ENCODE measurements at regions not wholly inside any gene's neighbourhood (a gene's known extent, or its start where the extent isn't known, plus 50 kb on each side); places are given as distances from the start of the nearest gene placed in this dataset.
"Not testable (repeated sequence)": the region's sequence is repeated elsewhere in the genome, so short reads cannot be mapped to it uniquely, and the experiment has no call there.

DNA sequence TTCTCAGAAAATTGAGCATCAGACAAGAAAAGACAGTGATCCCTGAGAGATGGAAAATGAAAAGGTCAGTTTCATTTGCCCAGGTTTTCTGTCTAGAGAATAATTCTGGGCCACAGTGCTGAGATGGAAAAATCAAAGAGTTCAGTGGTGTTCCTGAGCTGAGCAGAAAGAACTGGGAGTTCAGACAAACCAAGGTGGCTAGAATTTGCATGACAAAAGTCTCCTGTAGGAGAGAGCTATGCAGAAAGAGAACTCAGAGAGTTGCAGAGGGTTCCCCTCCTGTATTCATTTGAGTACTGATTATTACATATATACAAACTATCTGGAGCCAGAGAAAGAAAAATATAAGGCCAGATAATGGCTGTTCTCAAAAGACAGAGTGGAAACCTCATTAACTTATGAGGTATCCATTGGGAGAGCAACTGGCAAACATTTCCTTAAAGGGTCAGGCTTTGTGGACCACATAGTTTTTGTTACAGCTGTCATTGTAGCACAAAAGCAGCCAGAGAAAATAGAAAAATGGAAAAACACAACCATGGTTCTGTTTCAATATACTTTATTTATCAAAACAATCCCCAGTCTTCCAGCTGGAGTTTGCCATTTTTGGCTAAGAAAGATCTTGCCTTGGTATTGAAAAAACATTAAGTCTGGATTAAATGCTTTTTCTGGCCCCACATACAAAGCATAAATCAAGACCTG is 1004.1 kb downstream of the TBL1XR1 start:
- no peak for DNase-seq (ENCODE audit: low spot score)

DNA sequence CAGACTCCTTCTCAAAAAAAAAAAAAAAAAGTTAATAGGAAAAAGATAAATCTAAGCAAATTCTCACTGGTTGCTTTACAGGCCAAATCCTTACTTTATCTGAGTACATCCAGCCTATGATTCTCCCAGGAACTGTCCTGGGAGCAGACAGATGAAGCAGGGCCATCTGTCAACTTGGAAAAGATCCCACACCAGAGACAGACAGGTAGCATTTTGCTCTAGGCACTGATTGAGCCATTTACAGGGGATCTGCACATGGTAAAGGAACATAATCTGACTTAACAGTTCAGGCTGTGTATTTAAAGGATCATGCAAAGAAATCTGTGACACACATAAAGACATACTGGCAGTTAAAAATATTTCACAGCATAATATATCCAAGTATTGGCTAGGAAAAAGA is 1006.5 kb downstream of the TBL1XR1 start:
- no peak for DNase-seq (ENCODE audit: low spot score)

- no peak for DNase-seq (ENCODE audit: low spot score)
Measured at GRCh38 chr3:176183181-176183580, 1014.1 kb downstream of the TBL1XR1 start.

DNA sequence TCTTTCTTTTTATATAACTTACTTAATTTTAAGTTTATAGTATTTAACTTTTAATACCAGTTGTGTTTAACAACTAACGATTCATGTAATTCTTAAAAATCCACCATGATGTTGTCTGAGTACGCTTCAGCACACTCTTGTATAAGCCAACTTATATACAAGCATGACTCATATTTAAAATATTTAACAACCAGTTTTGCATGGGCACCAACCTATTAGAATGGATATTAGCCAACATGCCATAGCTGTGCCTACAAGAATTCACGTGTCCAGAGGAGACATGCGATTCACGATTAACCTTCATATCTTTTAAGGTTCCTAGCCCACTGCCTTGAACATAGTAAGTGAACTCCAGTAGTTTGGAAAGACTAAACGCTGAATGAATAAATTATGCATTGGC is 1023.2 kb downstream of the TBL1XR1 start:
- DNase-seq (ENCODE audit: low spot score), result no peak

DNA sequence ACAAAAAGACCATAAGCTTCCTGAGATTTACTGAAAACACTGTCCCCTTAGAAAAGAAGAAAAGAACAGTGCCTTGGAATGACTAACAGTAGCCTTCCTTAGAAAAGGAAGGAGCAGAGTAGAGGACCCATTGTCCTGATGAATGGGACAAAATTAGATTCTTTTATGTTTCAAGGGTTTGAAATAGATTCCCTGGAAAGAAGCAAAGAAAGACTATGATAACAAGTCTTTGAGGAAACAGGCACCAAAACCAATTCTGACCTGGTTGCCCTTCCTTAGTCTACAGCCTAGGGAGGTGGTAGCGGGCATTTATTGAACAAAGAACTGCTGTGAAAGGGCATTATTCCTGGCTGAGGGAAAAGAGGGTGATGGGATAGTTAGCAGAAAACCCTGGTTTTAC is 1024.8 kb downstream of the TBL1XR1 start:
- DNase-seq (ENCODE audit: low spot score), result no peak

DNA sequence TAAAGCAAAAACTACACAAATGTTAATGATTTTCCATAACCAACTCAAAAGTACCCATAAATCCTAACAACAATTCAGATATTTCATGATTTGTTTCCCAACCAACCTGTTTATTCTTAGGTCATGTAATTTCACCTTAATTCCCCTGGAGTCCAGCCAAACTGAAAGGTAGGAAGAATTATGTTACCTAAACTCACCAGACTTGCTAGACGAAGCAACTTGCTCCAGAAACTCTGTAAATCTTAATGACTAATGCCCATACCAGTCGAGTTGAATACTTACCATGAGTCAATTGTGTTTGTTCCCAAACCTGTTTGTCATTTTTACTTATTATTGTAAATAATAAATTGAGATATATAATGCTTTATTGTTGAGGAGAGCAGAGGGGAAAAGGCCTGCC is 1030.0 kb downstream of the TBL1XR1 start:
- no peak for DNase-seq (ENCODE audit: low spot score)

DNA sequence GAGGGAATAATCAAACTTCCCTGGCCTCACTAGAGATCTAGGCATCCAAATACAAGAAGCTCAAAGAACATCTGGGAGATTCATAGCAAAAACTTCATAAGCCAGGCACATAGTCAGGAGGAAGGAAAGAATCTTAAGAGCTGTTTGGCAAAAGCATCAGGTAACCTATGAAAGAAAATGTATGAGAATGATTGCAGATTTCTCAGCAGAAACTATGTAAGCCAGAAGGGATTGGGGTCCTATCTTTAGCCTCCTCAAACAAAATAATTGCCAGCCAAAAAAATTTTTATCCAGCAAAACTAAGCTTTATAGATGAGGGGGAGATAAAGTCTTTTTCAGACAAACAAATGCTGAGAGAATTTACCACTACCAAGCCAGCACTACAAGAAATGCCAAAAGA is 1036.3 kb downstream of the TBL1XR1 start:
- DNase-seq (ENCODE audit: low spot score), result no peak

- DNase-seq (ENCODE audit: low spot score), result no peak
Measured at GRCh38 chr3:176159796-176160195, 1037.5 kb downstream of the TBL1XR1 start.

DNA sequence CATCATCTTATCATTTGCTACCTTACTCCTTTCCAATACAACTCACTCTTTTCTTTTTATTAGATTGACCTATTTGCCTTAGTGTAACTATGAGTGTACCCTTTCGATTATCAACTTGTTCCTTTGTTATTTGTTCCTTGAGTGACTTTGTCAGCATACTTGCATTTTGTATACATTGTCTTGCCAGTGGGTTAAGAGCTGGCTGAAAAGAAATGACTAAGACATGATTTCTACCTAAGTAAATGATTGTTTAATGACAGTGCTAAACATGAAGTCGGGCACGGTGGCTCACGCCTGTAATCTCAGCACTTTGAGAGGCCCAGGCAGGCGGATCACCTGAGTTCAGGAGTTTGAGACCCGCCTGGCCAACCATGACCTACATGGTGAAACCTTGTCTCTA is 1042.3 kb downstream of the TBL1XR1 start:
- no peak for DNase-seq (ENCODE audit: low spot score)

DNA sequence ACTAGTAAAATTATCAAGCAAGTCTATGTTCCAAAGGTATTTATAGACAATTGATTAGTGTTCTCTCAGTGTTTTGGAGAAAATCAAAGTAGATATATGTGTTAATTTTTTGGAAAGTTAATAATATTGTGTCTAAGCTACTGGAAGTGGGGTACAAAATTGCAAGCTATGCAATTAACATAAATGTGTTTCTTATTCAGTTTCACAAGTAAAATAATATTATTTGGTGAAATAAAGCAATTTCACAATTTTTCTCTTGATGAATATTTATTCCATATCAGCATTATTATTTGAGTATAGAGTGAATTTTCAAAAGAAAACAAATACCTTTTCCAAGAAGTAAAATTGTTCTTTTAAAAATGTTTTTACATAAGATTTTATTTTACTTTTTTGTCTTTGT is 1047.7 kb downstream of the TBL1XR1 start:
- no peak for DNase-seq (ENCODE audit: low spot score)

DNA sequence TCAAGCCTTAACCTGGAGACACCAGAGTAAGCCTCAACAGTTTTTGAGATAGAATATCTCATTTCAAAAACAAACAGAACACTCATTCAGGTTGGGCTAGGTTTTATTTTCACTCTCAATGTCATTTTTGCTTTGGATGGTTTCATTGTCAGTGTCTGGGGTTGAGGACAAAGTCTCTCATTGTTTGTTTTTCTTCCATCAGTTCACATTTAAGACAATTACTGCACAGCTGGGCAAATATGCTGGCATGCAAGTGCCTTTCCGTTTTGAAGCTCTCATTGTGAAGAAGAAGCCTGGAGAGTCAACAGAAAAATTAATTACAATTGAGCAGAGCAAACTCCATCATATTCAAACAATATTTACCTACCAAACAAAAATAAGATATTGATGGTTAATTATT is 1050.0 kb downstream of the TBL1XR1 start:
- DNase-seq (ENCODE audit: low spot score), result no peak

GRCh38 chr3:176141837-176142236 is 1055.4 kb downstream of the TBL1XR1 start:
- DNase-seq (ENCODE audit: low spot score), result no peak

DNA sequence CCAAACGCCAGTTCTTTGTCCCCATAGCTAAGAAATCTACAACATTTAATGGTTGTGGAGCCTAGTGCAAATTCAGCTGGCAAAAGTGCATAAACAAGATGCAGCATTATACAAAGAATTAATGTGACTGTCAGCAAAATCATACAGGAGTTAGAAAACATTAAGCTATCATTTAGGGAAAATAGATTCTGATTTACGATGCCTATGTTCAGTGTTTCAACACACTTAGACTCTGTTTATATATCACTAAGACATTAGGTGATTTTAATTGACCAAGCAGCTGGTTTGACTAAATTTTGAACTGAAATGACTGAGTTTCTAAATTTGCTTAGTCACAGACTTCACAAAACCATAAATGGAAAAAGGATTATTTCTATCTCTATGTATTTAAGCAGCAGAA is 1076.8 kb downstream of the TBL1XR1 start:
- DNase-seq (ENCODE audit: low spot score), result no peak

DNA sequence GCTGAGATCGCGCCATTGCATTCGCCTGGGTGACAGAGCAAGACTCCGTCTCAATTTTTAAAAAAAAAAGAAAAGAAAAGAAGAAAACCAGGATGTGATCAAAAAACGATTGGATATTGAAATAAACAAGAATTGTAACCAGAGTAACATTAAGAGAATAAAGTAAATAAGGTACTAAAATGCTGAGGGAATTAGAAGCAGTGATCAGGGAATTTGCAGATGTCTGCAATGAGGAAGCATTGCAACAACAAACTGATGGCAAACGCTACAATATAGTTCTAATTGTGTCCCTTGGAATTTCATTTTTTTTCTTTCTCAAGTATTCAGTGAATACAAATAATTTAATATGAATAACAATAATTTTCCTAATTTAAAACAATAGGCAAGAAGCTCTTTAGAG is 1077.5 kb downstream of the TBL1XR1 start:
- DNase-seq (ENCODE audit: low spot score), result no peak

GRCh38 chr3:176106380-176106779 is 1090.9 kb downstream of the TBL1XR1 start:
- DNase-seq (ENCODE audit: low spot score), result no peak

- DNase-seq (ENCODE audit: low spot score), result no peak
Measured at GRCh38 chr3:176097027-176097426, 1100.3 kb downstream of the TBL1XR1 start.

DNA sequence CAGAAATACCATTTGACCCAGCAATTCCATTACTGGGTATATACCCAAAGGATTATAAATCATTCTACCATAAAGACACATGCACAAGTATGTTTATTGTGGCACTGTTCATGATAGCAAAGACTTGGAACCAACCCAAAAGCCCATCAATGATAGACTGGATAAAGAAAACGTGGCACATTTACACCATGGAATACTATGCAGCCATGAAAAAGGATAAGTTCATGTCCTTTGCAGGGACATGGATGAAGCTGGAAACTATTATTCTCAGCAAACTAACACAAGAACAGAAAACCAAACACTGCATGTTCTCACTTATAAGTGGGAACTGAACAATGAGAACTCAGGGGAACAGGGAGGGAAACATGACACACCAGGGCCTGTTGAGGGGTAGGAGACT is 1103.4 kb downstream of the TBL1XR1 start:
- not testable (repeated sequence) for DNase-seq (ENCODE audit: low spot score)

DNA sequence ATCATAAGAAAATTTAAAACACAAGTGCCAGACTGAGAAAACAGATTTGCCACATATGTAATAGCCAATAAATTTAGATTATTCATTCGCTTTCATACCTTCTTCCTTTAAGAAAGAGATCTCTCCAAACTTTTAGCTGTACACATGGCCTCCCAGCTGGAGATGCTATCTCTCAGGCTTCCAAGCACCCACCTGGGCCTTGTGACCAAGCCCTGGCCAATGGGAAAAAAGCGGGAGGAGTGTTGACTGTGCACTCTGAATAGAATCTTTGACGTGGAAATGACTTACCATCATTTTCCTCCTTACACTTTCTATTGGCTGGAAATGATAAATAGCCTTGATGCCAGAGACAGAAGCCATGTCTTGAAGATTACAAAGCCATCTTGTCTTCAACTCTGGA is 1106.6 kb downstream of the TBL1XR1 start:
- no peak for DNase-seq (ENCODE audit: low spot score)

- no peak for DNase-seq (ENCODE audit: low spot score)
Measured at GRCh38 chr3:176088962-176089383, 1108.3 kb downstream of the TBL1XR1 start.

GRCh38 chr3:176087066-176087697 is 1110.1 kb downstream of the TBL1XR1 start:
- no peak for DNase-seq (ENCODE audit: low spot score)

- no peak for DNase-seq (ENCODE audit: low spot score)
Measured at GRCh38 chr3:176079785-176080184, 1117.5 kb downstream of the TBL1XR1 start.

DNA sequence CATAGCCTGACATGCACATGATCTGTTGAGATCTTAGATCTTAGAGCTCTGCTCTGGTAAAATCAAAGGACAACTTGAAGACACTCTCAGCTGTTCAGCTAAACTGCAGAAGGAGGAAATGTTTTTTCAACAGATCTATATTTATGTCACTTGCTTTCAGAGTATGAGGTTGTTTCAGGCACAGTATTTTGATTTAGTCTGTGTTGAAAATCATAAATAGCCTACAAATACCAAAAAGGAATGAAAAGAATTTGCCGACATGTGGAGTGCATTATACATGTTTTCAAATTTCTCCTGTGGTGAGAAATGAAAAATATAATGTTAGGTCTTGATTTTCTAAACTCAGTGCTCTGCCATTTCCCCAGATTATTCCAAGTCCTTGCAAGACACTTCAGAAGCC is 1118.4 kb downstream of the TBL1XR1 start:
- DNase-seq (ENCODE audit: low spot score), result no peak

- DNase-seq (ENCODE audit: low spot score), result no peak
Measured at GRCh38 chr3:176075491-176075890, 1121.8 kb downstream of the TBL1XR1 start.

DNA sequence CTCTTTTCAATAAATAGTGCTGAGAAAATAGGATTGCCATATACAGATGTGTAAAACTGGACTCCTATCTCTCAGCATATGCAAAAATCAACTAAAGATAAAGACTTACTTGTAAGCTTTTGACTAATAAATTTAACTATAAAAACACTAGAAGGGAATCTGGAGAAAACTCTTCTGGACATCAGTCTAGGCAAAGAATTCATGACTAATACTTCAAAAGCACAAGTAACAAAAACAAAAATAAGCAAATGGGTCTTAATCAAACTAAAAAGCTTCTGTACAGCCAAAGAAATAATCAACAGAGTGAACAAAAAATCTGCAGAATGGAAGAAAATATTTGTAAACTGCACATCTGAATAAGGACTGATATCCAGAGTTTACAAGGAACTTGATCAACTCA is 1122.2 kb downstream of the TBL1XR1 start:
- no peak for DNase-seq (ENCODE audit: low spot score)
